IMR-90 (cell line): ENCODE measurements at regions not wholly inside any gene's neighbourhood (a gene's known extent, or its start where the extent isn't known, plus 50 kb on each side); places are given as distances from the start of the nearest gene placed in this dataset.

Experiments
- ATAC-seq: fragments of 200-7000 bp; cut with Tn5 transposase; 2 replicates; pipeline ENCODE4 v1.9.1; 2020; ENCODE audit warnings: low read depth, mild to moderate bottlenecking, moderate library complexity
- BruUV-seq: library from RNA; stranded (reverse); fragments of 400-500 nt; replicated peaks from 2 replicates; lab custom pipeline; 2021; lab: Mats Ljungman, UMichigan
- CTCF ChIA-PET: fragments of 300-600 bp; formaldehyde crosslinking; extraction: SDS; loops from one replicate; lab custom pipeline; 2021; ENCODE audit warnings: antibody characterized with exemption; lab: Yijun Ruan, JAX
- POLR2A ChIA-PET: fragments of 300-600 bp; sonication (Branson Sonifier 250); formaldehyde crosslinking; loops from one replicate; lab custom pipeline; 2022; ENCODE audit warnings: antibody characterized with exemption; ENCODE audit not compliant: unreplicated experiment; lab: Charles Lee
- DNase-seq: peaks from one replicate; pipeline ENCODE4 v3.0.0; 2013
- H2AFZ ChIP-seq: replicated peaks from 2 replicates; pipeline ENCODE3; 2013; ENCODE audit warnings: low read length, mild to moderate bottlenecking; ENCODE audit not compliant: poor library complexity
- H2AK5ac ChIP-seq: 2 replicates; pipeline ENCODE4 v1.6.1; 2013; ENCODE audit warnings: low read depth, low read length, inconsistent platforms
- H2AK9ac ChIP-seq: replicated peaks from 2 replicates; pipeline ENCODE3; 2013; ENCODE audit warnings: mild to moderate bottlenecking, low read depth, low read length, moderate library complexity; ENCODE audit not compliant: poor library complexity
- H2BK120ac ChIP-seq: 2 replicates; pipeline ENCODE4 v1.6.1; 2013; ENCODE audit warnings: low read depth, low read length, inconsistent platforms
- H2BK15ac ChIP-seq: 3 replicates; pipeline ENCODE4 v1.6.1; 2013; ENCODE audit warnings: low read depth, low read length, inconsistent platforms
- H2BK20ac ChIP-seq: 2 replicates; pipeline ENCODE4 v1.6.1; 2013; ENCODE audit warnings: low read depth, mild to moderate bottlenecking, inconsistent platforms, low read length, moderate library complexity
- H2BK5ac ChIP-seq: 2 replicates; pipeline ENCODE4 v1.6.1; 2013; ENCODE audit warnings: mild to moderate bottlenecking, low read depth, low read length, inconsistent platforms; ENCODE audit not compliant: poor library complexity, severe bottlenecking
- H3K14ac ChIP-seq: replicated peaks from 2 replicates; pipeline ENCODE4 v1.6.1; 2013; ENCODE audit warnings: low read depth, low read length, inconsistent platforms
- H3K18ac ChIP-seq: 2 replicates; pipeline ENCODE4 v1.6.1; 2013; ENCODE audit warnings: low read depth, low read length, control low read depth
- H3K23ac ChIP-seq: 2 replicates; pipeline ENCODE4 v1.6.1; 2013; ENCODE audit warnings: low read depth, low read length, inconsistent platforms
- H3K27ac ChIP-seq: 2 replicates; pipeline ENCODE4 v1.5.1; 2013; ENCODE audit warnings: mild to moderate bottlenecking, control low read depth, low read length; ENCODE audit not compliant: insufficient read depth
- H3K27me3 ChIP-seq: 2 replicates; pipeline ENCODE4 v1.6.1; 2013; ENCODE audit warnings: low read length; ENCODE audit not compliant: control insufficient read depth, insufficient read depth
- H3K36me3 ChIP-seq: 2 replicates; pipeline ENCODE4 v1.6.1; 2013; ENCODE audit warnings: low read length, mixed read lengths; ENCODE audit not compliant: control insufficient read depth, insufficient read depth
- H3K4ac ChIP-seq: 2 replicates; pipeline ENCODE4 v1.6.1; 2013; ENCODE audit warnings: low read depth, low read length, inconsistent platforms
- H3K4me1 ChIP-seq: 2 replicates; pipeline ENCODE4 v1.6.1; 2013; ENCODE audit warnings: low read length, mixed read lengths; ENCODE audit not compliant: control insufficient read depth, insufficient read depth
- H3K4me2 ChIP-seq: 2 replicates; pipeline ENCODE4 v1.6.1; 2013; ENCODE audit warnings: low read depth, mild to moderate bottlenecking, control low read depth, low read length, moderate library complexity
- H3K4me3 ChIP-seq: 2 replicates; pipeline ENCODE4 v1.5.1; 2013; ENCODE audit warnings: low read depth, mild to moderate bottlenecking, control low read depth, low read length, moderate library complexity; ENCODE audit not compliant: insufficient read depth
- H3K56ac ChIP-seq: 2 replicates; pipeline ENCODE4 v1.6.1; 2013; ENCODE audit warnings: low read length, inconsistent platforms; ENCODE audit not compliant: insufficient read depth; ENCODE audit errors: extremely low read depth
- H3K79me1 ChIP-seq, 2 experiments: 2 replicates each; pipeline ENCODE4 v1.6.1; 2013; ENCODE audit warnings: low read length in 2 of 2, inconsistent platforms in 1 of 2, low read depth in 1 of 2
- H3K9ac ChIP-seq: 2 replicates; pipeline ENCODE4 v1.6.1; 2013; ENCODE audit warnings: low read depth, low read length, control low read depth
- H3K9me1 ChIP-seq: 2 replicates; pipeline ENCODE4 v1.6.1; 2013; ENCODE audit warnings: low read length, inconsistent platforms; ENCODE audit not compliant: insufficient read depth
- H3K9me3 ChIP-seq: 2 replicates; pipeline ENCODE4 v1.6.1; 2013; ENCODE audit warnings: low read length; ENCODE audit not compliant: control insufficient read depth, insufficient read depth
- H4K20me1 ChIP-seq: 2 replicates; pipeline ENCODE4 v1.6.1; 2013; ENCODE audit warnings: low read length, inconsistent platforms; ENCODE audit not compliant: insufficient read depth
- H4K5ac ChIP-seq: 2 replicates; pipeline ENCODE4 v1.6.1; 2013; ENCODE audit warnings: mild to moderate bottlenecking, low read depth, low read length, control low read depth
- H4K8ac ChIP-seq, 2 experiments: 2 replicates each; pipeline ENCODE4 v1.6.1; 2013; ENCODE audit warnings: low read depth in 2 of 2, low read length in 2 of 2, control low read depth in 1 of 2, inconsistent platforms in 1 of 2
- H4K91ac ChIP-seq: 2 replicates; pipeline ENCODE4 v1.6.1; 2013; ENCODE audit warnings: low read depth, low read length, inconsistent platforms; ENCODE audit not compliant: insufficient read depth
- BHLHE40 ChIP-seq: fragments of 150-350 bp; IDR thresholded peaks from 2 replicates; pipeline ENCODE4 v1.6.1; 2016; ENCODE audit warnings: mild to moderate bottlenecking, low read depth, low read length
- CEBPB ChIP-seq: IDR thresholded peaks from 2 replicates; pipeline ENCODE4 v1.6.1; 2012; ENCODE audit warnings: low read depth, low read length, improper control_type of control experiment
- CHD1 ChIP-seq: IDR thresholded peaks from 2 replicates; pipeline ENCODE4 v1.6.1; 2012; ENCODE audit warnings: low read depth, low read length, improper control_type of control experiment
- CTCF ChIP-seq: conservative IDR thresholded peaks from 2 replicates; pipeline ENCODE4 v1.5.1; 2012; ENCODE audit warnings: mild to moderate bottlenecking, low read depth, low read length, improper control_type of control experiment
- FOS ChIP-seq: fragments of 150-350 bp; IDR thresholded peaks from 2 replicates; pipeline ENCODE4 v1.6.1; 2016; ENCODE audit warnings: low read depth, low read length
- MAFK ChIP-seq: IDR thresholded peaks from 2 replicates; pipeline ENCODE4 v1.6.1; 2012; ENCODE audit warnings: low read depth, low read length, improper control_type of control experiment
- MAZ ChIP-seq: IDR thresholded peaks from 2 replicates; pipeline ENCODE4 v1.6.1; 2012; ENCODE audit warnings: low read depth, mild to moderate bottlenecking, low read length, improper control_type of control experiment, moderate library complexity, borderline replicate concordance
- MXI1 ChIP-seq: IDR thresholded peaks from 2 replicates; pipeline ENCODE4 v1.6.1; 2012; ENCODE audit warnings: low read depth, mild to moderate bottlenecking, low read length, moderate library complexity, borderline replicate concordance
- NFE2L2 ChIP-seq: fragments of 150-350 bp; IDR thresholded peaks from 2 replicates; pipeline ENCODE4 v1.6.1; 2016; ENCODE audit warnings: low read depth, mild to moderate bottlenecking, low read length
- POLR2A ChIP-seq: IDR thresholded peaks from 2 replicates; pipeline ENCODE4 v1.6.1; 2012; ENCODE audit warnings: mild to moderate bottlenecking, low read depth, low read length
- RAD21 ChIP-seq: IDR thresholded peaks from 2 replicates; pipeline ENCODE4 v1.6.1; 2012; ENCODE audit warnings: low read length, improper control_type of control experiment
- RCOR1 ChIP-seq: IDR thresholded peaks from 2 replicates; pipeline ENCODE4 v1.6.1; 2012; ENCODE audit warnings: mild to moderate bottlenecking, low read length, improper control_type of control experiment; ENCODE audit not compliant: insufficient replicate concordance
- RFX5 ChIP-seq: IDR thresholded peaks from 2 replicates; pipeline ENCODE4 v1.8.0; 2012; ENCODE audit warnings: low read depth, mild to moderate bottlenecking, low read length, moderate library complexity
- SMC3 ChIP-seq: fragments of 150-350 bp; IDR thresholded peaks from 2 replicates; pipeline ENCODE4 v1.6.1; 2016; ENCODE audit warnings: low read depth, mild to moderate bottlenecking, antibody characterized with exemption, low read length, moderate library complexity
- USF2 ChIP-seq: fragments of 150-350 bp; IDR thresholded peaks from 2 replicates; pipeline ENCODE4 v1.6.1; 2017; ENCODE audit warnings: mild to moderate bottlenecking, antibody characterized with exemption, low read length, low read depth
- WGBS, 2 experiments: methylation state at CpG; one replicate each; pipeline versions ENCODE4 v1.1.5 to v1.1.7; 2013; ENCODE audit warnings: missing lambda C conversion rate in 2 of 2; ENCODE audit not compliant: insufficient read length in 1 of 2; ENCODE audit errors: extremely low coverage in 2 of 2; 5-methylcytosine and 5-hydroxymethylcytosine counted together
- dilution Hi-C: fragments of 300-500 bp; cut with HindIII; formaldehyde crosslinking; loops from one replicate; pipeline ENCODE4 v1.14.3; 2018; ENCODE audit warnings: low sequenced_read_pairs; ENCODE audit not compliant: unreplicated experiment
- in situ Hi-C: fragments of 300-500 bp; cut with MboI; formaldehyde crosslinking; loops from 3 replicates; pipeline ENCODE4 v1.14.3; 2019; ENCODE audit warnings: low sequenced_read_pairs, inconsistent platforms, mixed read lengths
- intact Hi-C: fragments of 100-400 bp; cut with micrococcal nuclease; formaldehyde crosslinking; loops from 2 replicates; pipeline ENCODE4 v1.10.0; 2022
- TF ChIP-seq, protein P1 (sequence below): fragments of 150-350 bp; IDR thresholded peaks from 2 replicates; pipeline ENCODE4 v1.6.1; 2016; ENCODE audit warnings: low read depth, mild to moderate bottlenecking, low read length, moderate library complexity, borderline replicate concordance

DNA sequence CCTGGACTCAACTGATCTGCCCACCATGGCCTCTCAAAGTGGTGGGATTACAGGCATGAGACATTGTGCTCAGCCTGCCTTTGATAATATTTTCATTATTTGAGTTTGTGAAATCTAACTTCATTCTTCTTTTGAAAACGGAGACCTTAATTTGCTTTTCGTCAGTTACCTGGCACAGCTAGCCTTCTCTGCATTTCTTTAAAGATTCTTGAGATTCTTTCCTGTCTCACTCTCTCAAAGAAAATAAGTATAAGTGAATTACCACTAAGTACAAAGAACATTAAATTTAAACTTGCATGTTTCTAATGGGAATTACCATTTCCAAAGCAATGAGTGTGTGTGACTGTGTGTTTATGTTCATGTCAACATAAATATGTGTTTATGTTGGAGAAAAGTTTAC lies 187.9 kb downstream of the NFKBIZ start:
- DNase-seq, result peak; percentile 18
- Histone ChIP-seq H3K14ac (0 out of 2 replicates have a peak overlapping the region, but pooled peaks have one; percentile 77), H3K27me3 (no peaks in the 10 kb centered on the region), H2BK120ac (peak overlapping the region; percentile 83; the same call in 1 of the 2 replicates), H2AK5ac (no peak overlapping the region), H2BK5ac (peak overlapping the region; percentile 87), H3K27ac (peak overlapping the region; percentile 94), H4K5ac (peak overlapping the region; percentile 46; the same call in 1 of the 2 replicates), H3K4ac (peak overlapping the region; percentile 58; the same call in 1 of the 2 replicates), H4K8ac (no peak overlapping the region; a peak in 1 of 4 replicates), H3K4me2 (peak overlapping the region; percentile 59; the same call in 1 of the 2 replicates), H3K9me1 (no peaks in the 10 kb centered on the region), H2BK20ac (peak overlapping the region; percentile 35; the same call in 1 of the 2 replicates), H3K18ac (peak overlapping the region; percentile 70; the same call in 1 of the 2 replicates), H3K4me1 (peaks cover 2% of the 10 kb centered on the region; the same call in 1 of the 2 replicates), H3K9me3 (peaks cover 2% of the 10 kb centered on the region; the same call in 1 of the 2 replicates), H2AFZ (no peak overlapping the region), H3K56ac (no peak overlapping the region; the same call in 1 of the 2 replicates), H2BK15ac (0 out of 3 replicates have a peak overlapping the region, but pooled peaks have one; percentile 83), H3K79me1 (no peaks in the 10 kb centered on the region), H3K9ac (0 out of 2 replicates have a peak overlapping the region, but pooled peaks have one; percentile 36), H3K36me3 (no peaks in the 10 kb centered on the region), H2AK9ac (no peak overlapping the region), H3K4me3 (no peak overlapping the region), H4K20me1 (no peaks in the 10 kb centered on the region), H3K23ac (no peak overlapping the region), H4K91ac (0 out of 2 replicates have a peak overlapping the region, but pooled peaks have one; percentile 43)
- ChIA-PET CTCF (interaction anchor here (0.7 to 1.2 kb wide), 2 partner anchors 12 to 18 kb away, joined by 3 to 4 read pairs; no protein-coding TSS in a partner anchor), POLR2A (no interaction called here)
- in situ Hi-C loops, result no loop called here
- TF ChIP-seq RCOR1 (no peak), RFX5 (no peak), RAD21 (no peak), POLR2A (no peak), MAZ (no peak), CTCF (no peak), MXI1 (no peak), CHD1 (no peak), CEBPB (no peak), FOS (no peak), SMC3 (no peak), NFE2L2 (no peak), MAFK (no peak), USF2 (no peak), BHLHE40 (no peak)
- TF ChIP-seq, protein P1, sequence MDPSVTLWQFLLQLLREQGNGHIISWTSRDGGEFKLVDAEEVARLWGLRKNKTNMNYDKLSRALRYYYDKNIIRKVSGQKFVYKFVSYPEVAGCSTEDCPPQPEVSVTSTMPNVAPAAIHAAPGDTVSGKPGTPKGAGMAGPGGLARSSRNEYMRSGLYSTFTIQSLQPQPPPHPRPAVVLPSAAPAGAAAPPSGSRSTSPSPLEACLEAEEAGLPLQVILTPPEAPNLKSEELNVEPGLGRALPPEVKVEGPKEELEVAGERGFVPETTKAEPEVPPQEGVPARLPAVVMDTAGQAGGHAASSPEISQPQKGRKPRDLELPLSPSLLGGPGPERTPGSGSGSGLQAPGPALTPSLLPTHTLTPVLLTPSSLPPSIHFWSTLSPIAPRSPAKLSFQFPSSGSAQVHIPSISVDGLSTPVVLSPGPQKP, result no peak
- dilution Hi-C loops, result no loop called here
- peak; percentile 72 for ATAC-seq
- no TSS peak for BruUV-seq
- intact Hi-C loops, result no loop called here
- no CpG with 5 or more reads among the region's 2 CpGs for WGBS, 2 experiments
